ENCODE measurements at regions not wholly inside any gene's neighbourhood (a gene's known extent, or its start where the extent isn't known, plus 50 kb on each side); places are given as distances from the start of the nearest gene placed in this dataset.

DNA sequence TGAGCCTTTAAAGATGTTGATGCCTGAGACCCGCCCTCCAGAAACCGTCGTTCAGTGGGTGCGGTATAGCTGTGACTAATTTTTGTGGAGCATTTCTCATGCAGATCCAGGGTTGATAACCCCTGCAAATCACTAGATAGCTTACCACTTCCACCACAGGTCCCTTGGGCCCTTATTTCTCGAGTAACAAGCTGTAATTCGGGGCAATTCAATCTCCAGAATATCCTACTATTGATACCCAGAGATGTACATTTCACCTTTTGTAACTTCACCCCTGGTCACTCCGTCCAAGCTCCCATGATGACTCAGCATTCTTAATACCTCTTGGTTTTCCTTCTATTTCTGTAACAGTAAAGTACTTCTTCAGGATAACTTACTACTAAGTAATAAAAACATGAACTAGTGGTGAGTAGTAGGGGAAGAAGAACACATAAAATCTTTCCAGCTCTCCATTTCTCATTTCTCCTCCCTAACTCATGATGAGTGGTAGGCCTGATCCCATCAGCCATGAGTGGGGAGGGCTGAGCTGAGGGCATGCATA lies 71.9 kb upstream of the UBL3 start:
- DNase-seq: no peak

DNA sequence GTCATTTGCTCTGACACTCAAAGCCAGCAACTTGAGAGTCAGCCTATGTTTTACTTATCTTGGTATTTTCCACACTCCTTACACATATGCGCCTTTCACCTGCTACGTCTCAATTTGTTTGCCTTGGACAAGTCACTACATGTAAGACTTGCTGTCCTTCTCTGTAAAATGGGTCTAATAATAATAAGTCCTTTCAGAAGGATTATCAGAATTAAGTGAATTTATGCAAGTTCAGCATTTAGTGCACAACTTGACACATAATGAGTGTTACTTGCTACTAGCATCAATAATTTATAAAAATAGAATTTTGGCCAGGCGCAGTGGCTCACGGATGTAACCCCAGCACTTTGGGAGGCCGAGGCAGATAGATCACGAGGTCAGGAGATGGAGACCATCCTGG lies 71.1 kb upstream of the UBL3 start:
- DNase-seq: no peak

DNA sequence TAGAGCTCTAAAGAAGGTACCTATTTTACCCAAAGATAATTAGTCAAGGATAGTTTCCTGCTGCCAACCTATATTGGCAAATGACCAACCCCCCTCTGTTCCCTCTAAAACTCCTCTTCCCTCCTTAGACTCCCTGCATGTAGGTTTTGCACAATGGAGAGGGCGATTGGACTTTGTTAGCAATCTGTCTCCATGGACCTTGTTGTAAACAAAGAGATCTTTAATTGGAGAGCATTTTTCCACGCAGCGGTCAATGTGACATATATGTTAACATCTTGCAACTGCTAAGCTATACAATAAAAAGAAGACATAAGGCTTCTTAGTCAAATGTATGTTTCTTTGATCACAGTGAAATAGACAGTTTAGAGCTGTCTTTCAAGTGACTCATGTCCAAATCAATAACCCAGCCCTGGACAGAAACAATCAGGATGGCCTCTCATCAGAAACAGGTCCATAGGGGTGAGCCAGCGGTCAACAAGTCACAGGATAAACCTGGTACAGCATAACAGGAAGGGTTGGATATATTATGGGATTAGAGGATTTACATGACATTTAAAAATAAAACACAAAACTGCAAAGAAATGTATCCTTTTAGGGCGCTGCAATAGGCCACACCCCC lies 69.7 kb upstream of the UBL3 start:
- no peak for DNase-seq

DNA sequence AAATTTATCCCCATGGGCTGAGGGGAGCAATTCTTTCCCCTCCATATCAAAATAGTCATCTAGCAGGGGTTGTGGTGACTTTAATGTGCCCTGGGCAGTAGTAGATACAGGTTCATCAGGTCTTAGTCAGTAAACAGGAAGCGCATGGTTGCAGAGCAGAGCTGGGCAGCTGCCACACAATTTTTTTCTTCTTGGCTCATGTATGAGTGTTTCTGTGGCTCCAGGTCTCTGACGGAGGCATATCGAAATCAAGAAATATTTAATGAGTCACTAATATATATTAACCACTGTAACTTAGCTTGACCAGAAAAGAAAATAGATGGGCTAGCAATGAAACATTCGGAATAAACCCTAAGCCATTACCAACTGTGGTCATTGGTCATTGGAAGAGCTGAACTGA lies 68.4 kb upstream of the UBL3 start:
- no peak for DNase-seq

DNA sequence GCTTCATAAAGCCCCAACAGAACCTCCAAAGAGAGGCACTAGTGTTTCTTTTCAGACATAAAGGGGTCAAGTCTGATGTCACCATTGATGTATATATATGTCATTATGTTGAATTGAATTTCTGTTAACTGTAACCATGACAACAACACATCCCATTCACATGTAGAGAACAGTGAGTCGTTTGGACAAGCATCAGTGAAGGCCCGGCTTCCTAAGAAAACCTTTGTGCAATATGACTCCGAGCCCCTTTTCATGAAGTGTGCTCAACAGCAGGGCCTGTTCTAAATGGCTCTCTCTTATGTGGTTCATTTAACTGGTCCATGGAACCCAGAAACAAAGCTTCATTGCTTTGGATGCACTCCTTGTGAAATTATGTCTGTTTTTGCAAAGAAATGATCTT lies 67.2 kb upstream of the UBL3 start:
- no peak for DNase-seq

DNA sequence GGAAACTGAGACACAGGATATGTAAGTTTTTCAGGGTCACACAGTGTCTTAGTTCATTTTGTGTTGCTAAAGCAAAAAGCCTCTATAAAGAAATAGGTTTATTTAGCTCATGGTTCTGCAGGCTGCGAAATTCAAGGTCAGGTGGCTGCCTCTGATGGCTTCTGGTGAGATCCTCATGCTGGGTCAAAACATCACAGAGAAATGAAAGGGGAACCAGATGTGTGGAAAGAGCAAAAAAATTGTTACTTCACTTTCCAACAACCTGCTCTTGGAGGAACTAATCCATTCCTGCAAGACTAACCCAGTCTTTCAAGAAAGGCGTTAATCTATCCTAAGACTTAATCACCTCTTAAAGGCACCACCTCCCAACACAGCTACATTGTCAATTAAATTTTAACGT lies 64.2 kb upstream of the UBL3 start:
- no peak for DNase-seq

DNA sequence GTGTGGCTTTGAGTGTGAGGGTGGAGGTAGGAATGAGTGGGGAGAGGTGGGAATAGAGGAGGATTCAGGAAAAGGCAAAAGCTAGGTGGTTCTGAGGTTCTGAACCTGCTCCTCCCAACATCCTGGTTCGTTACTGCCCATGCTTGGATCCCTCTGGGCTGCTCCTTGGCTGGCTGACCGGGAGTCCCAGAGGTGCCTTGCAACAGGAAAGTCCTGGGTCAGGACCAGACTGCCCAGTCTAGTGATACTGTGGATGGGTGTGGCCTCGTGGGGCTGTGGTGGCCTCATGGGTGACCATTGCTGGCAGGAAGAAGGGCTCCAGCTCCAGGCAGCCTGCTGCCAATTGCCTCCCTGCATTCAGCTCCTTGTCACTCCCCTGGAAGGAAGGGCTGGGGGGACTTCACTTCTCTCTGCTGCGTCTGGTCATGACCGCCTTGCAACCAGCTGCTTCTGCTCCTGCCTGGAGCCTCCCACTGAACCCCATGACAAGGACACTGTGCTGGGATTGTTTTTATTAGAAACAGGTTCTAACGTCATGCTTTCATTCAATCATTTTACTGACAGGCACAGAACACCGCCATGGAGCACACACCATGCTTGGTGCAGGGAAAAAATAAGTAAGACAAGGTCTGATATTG lies 61.5 kb upstream of the UBL3 start:
- DNase-seq: no peak

DNA sequence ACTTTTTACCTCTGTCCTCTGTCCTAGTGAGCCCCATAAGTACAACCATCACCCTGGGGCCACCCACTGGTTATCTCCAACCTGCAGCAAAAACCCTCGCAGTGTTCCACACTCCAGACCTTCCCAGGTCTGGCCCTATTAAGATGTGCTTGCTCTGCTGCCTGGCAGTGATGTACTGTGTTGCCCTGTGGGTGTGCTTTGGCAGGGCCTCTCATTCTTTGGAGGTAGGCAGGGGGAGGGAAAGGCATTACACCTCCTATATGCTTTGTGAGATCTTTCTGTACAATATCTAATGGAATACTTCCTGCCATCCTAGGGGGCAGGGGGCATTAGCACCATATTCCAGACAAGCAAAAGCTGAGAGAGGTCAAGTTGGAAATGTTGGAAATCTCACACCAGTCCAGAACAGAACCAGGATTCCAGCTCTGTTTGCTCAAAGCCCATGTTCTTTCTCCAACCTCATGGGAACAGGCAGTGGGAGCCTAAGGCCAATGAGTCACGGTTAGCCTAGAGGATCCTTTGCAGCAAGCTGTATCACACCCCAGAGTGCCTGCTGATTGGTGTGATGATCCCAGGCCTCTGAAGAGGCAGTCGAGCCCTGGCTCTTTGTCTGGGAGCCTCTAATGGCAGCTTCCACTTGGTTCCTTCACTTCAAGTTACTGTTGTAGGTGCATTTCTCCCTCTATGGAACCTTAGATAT lies 59.7 kb upstream of the UBL3 start:
- no peak for DNase-seq

DNA sequence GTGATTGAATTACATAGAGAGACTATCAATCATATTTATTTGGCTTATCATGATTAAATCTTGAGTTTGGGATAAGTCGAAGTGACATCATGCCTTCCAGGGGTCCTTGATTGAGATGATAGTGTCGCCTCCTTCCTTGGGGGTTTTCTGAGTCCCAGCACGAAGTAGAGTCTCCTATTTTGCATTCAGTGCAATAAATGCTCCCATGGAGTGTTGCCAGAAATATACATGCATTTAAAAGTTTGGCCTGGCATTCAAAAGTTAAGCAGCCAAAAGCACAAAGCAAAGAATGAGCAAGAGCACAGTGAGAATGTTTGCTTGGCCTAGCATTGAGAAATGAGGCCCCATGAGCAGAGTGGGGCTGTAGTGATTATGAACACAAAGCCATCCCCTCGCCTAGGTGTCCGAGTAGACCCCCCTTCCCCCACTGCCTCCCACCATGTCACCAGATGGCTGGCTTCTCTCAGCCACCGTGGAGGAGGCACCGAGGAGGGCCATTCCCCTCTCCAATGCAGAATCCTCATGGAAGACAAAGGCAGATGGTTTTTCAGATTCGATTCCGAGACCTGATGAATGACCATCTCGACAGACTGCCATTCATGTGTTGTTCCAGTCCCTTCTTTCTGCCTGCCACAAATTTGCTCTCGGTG lies 58.8 kb upstream of the UBL3 start:
- DNase-seq: no peak

DNA sequence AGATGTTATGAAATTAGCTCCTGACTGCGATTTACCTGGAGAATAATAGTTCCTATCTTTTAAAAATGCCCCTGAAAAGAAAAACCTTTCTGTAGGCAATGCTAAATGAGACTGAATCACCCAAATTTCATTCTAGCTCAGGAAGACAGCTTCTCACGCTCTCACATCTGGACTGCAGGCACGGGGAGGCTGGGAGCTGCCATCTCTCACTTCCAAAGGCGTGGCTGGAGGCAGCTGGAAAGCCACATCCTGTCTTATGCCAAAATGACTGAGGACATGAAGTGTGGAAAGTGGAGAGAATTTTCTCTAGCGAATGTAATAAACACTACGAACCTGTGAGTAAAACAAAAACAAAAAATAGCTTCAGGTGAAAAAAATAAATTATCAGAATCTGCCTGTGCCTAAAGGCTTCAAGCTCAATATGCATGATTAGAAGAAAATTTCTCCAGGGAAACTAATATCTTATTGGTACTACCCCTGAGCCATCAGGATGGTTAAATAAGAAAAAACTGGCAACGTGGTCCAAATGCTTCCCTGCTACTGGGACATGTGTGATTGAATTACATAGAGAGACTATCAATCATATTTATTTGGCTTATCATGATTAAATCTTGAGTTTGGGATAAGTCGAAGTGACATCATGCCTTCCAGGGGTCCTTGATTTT lies 58.1 kb upstream of the UBL3 start:
- no peak for DNase-seq

DNA sequence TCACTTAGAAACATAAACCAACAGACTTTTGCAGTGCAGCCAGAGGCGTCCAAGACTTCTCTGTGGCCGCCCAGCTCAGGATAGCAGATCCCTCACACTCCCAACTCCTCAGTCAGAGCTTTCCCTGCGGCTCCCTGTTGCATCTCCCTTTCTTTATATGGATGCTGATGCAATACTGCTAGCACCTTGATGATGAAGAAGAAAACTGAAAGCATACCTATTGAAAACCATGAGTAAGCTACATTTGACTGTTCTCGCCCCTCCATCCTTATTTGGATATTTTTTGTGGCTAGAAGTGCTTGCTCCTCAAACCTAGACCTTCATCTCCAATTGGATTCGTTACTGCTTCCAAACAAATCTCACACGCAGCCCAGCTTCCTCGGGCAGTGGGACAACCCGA lies 57.3 kb upstream of the UBL3 start:
- no peak for DNase-seq

DNA sequence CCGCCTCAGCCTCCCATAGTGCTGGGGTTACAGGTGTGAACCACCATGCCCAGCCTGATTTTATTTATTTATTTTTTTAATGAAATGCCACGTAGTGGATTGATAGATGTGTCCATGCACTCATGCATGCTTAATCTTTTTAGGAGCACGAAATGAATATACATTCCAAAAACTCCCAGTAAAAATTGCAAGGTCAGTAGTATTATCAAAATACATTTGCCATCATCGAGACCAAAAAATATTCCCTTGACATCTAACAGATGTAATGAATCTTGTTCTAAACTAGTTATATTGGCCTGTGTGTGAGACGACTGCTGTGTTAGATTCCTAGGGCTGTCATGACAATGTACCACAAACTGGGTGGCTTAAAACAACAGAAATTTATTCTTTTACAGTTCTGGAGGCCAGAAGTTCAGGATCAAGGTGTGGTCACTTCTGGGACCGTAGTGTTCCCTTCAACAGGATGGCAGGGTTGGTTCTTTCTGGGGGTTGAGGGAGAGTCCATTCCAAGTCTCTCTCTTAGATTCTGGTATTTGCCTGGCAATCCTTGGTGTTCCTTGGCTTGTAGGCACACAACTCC lies 56.1 kb upstream of the UBL3 start:
- no peak for DNase-seq

DNA sequence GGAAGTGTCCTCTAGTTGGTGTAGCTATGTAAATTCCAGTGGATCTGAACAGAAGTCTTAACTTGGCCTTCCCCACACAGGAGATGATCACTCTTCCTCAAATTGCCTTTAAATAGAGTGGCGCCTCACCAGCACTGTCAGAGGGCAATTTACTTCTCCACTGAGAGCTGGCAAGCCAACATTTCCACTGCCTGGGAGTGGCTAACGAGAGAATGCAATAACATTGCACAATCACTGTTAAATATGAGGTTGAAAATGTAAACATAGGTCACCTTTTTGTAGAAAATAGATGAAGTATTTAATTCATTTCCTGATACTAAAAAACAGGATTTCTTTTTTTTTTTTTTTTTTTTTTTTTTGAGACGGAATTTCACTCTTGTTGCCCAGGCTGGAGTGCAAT lies 55.4 kb upstream of the UBL3 start:
- no peak for DNase-seq

DNA sequence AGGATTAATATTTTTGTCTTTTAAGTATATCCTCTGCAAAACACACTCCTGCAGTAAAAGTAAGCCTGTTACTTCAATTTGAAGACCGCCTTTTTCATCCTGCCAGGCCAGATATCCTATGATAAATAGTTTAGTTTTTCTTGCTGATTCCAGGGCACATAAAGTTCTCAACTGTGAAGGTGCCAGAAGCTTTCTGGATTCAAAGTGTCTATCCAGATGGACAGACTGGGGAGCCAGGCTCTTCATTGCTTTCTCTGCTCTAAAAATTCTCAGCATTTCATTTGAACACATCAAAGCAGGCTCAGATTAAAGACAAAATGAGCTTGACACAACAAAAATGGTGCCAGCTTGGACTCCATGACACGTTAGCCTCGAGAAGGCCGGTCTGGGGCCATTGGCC lies 53.6 kb upstream of the UBL3 start:
- no peak for DNase-seq

DNA sequence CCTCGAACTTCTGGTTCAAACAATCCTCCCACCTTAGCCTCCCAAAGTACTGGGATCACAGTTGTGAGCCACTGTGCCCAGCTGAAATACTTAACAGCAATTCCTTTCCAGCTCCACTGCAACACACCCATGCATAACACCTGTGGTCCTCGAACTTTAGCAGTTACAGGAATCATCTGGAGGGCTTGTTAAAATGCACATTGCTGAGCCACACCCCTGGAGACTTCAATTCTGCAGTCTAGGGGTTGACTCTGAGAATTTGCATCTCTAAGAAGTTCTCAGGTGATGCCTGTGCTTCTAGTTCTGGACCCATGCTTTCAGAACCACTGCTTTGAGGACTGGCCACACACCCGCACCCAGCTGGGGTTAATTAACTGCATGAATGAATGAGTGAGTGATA lies 53.1 kb upstream of the UBL3 start:
- no peak for DNase-seq

DNA sequence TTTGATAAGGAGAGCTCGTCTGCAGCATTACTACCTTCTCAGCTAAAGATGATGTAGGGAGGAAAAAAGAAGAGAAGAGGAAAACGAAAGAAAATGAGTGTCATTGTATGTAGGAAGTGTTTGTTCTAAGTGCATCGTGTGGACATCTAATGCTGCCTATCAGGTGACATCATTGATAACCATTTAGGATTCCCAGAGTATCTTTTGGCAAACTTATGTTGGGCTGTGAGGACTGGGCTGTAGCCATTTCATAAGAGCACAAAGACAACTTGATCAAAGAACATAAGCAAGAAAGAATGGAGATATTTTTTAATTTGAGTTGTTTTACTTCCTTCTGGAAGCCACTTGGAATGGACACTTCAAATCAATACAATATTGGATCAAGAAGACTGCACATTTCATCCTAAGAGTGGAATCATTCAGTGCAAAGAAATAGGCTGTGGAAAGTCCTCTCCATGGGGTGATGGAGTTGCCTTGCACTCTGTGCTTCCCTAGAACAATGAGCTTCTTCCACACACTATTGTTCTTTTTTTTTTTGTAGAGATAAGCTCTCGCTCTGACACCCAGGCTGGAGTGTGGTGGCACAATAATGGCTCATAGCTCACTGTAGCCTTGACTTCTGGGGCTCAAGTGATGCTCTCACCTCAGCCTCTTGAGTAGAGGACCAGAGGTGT lies 52.4 kb upstream of the UBL3 start:
- no peak for DNase-seq

DNA sequence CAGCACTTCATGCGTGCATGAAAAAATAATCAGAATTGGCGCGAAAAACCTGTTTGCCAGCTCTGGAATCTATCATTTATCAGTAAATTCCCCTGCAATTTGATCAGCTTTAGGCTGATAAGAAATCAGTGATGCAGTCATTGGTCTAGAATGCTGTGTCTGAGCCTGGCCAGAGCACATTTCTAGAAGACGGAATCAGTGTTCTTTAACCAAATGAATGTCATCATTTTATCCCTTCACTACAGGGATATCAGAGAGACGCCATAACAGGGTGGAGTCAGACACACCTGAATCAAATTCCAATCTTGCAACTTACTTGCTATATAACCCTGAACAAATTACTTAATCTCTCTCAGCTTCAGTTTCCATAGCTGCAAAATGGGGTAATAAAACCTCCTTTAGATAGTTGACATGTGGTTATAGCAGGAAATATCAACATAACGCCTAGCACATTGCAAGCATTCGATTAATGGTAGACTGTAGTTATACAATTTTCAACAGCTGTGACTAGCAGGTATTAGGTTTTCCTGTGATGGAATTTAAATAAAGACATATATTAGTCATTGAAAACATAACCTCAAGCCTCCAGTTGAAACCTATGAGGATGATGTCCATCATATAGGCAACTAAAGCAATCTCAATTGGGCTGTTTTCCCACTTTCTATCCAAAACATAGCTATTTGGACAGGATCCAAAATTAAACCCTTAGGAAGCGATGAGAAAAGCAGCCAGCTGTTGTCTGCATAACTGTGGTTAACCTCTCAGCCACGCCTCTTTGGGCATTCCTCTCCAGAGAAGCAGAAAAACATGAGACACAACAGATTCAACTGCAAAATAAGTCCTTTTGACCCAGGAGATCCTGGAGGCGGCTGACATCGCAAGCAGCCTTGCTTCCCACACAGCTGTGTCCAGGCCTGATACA lies 51.6 kb upstream of the UBL3 start:
- no peak for DNase-seq
